H1 (cell line): ENCODE measurements at regions not wholly inside any gene's neighbourhood (a gene's known extent, or its start where the extent isn't known, plus 50 kb on each side); places are given as distances from the start of the nearest gene placed in this dataset.

Experiments used
- CTCF ChIA-PET: fragments of 300-600 bp; sonication (Branson Sonifier 250); formaldehyde crosslinking; loops from one replicate; lab custom pipeline; 2021; ENCODE audit not compliant: partially characterized antibody; lab: Charles Lee
- POLR2A ChIA-PET: fragments of 300-600 bp; sonication (Branson Sonifier 250); formaldehyde crosslinking; loops from one replicate; lab custom pipeline; 2021; ENCODE audit warnings: inconsistent platforms; ENCODE audit not compliant: partially characterized antibody; lab: Charles Lee
- DNase-seq, 2 experiments: peaks; one replicate each; pipeline versions ENCODE4 v3.0.0 to v3.0.0-alpha.2; 2010 to 2022; ENCODE audit warnings: low spot score in 2 of 2, low read depth in 1 of 2, mixed read lengths in 1 of 2
- FAIRE-seq: peaks from 2 replicates; lab custom pipeline; 2011; peaks lifted over from hg19 to GRCh38; lab: Jason Lieb, UNC
- H2AFZ ChIP-seq: 2 replicates; pipeline ENCODE4 v1.8.1; 2012; ENCODE audit warnings: low read length, inconsistent platforms
- H2AK5ac ChIP-seq: 2 replicates; pipeline ENCODE4 v1.6.1; 2013; ENCODE audit warnings: low read depth, low read length
- H2BK120ac ChIP-seq: replicated peaks from 2 replicates; pipeline ENCODE3; 2013; ENCODE audit warnings: low read depth, low read length, inconsistent platforms
- H2BK12ac ChIP-seq: 2 replicates; pipeline ENCODE4 v1.6.1; 2013; ENCODE audit warnings: low read depth, low read length
- H2BK15ac ChIP-seq: 2 replicates; pipeline ENCODE4 v1.6.1; 2013; ENCODE audit warnings: low read length
- H2BK20ac ChIP-seq: 2 replicates; pipeline ENCODE4 v1.6.1; 2013; ENCODE audit warnings: low read length
- H2BK5ac ChIP-seq: 2 replicates; pipeline ENCODE4 v1.6.1; 2013; ENCODE audit warnings: low read depth, low read length
- H3K14ac ChIP-seq: 2 replicates; pipeline ENCODE4 v1.6.1; 2013; ENCODE audit warnings: inconsistent platforms; ENCODE audit not compliant: insufficient read length
- H3K18ac ChIP-seq: 2 replicates; pipeline ENCODE4 v1.6.1; 2013; ENCODE audit warnings: low read length; ENCODE audit errors: extremely low read depth
- H3K23ac ChIP-seq: 2 replicates; pipeline ENCODE4 v1.6.1; 2013; ENCODE audit warnings: inconsistent platforms; ENCODE audit not compliant: insufficient read length
- H3K23me2 ChIP-seq: 2 replicates; pipeline ENCODE4 v1.6.1; 2013; ENCODE audit warnings: low read depth, low read length
- H3K27ac ChIP-seq: 2 replicates; pipeline ENCODE4 v1.6.1; 2011; ENCODE audit warnings: low read depth, low read length, inconsistent platforms
- H3K27me3 ChIP-seq, 4 experiments: replicated peaks in 1 of 4; 1 replicate in 1 of 4; 2 replicates in 3 of 4; pipeline versions ENCODE4 v1.6.1 to v1.8.1; 2011 to 2013; ENCODE audit warnings: low read length in 3 of 4, mild to moderate bottlenecking in 3 of 4, inconsistent platforms in 2 of 4, mixed read lengths in 2 of 4, moderate library complexity in 1 of 4; ENCODE audit not compliant: control insufficient read depth in 3 of 4, insufficient read depth in 3 of 4; ENCODE audit errors: extremely low read depth in 1 of 4
- H3K36me3 ChIP-seq, 4 experiments: 2 replicates each; pipeline versions ENCODE4 v1.6.1 to v1.8.1; 2011 to 2013; ENCODE audit warnings: mild to moderate bottlenecking in 4 of 4, low read length in 3 of 4, moderate library complexity in 2 of 4, control low read depth in 1 of 4, inconsistent platforms in 1 of 4; ENCODE audit not compliant: insufficient read depth in 4 of 4, control insufficient read depth in 2 of 4
- H3K4ac ChIP-seq: replicated peaks from 2 replicates; pipeline ENCODE3; 2013; ENCODE audit warnings: low read length, low read depth, mixed read lengths, inconsistent platforms; ENCODE audit not compliant: insufficient read length
- H3K4me1 ChIP-seq, 4 experiments: replicated peaks in 1 of 4; 1 replicate in 1 of 4; 2 replicates in 3 of 4; pipeline versions ENCODE4 v1.6.1 to v1.8.1; 2011 to 2013; ENCODE audit warnings: low read length in 3 of 4, inconsistent platforms in 2 of 4, mixed read lengths in 1 of 4; ENCODE audit not compliant: insufficient read depth in 4 of 4, control insufficient read depth in 3 of 4
- H3K4me2 ChIP-seq, 2 experiments: 2 replicates each; pipeline versions ENCODE4 v1.6.1 to v1.8.1; 2011 to 2013; ENCODE audit warnings: low read depth in 2 of 2, low read length in 2 of 2, control low read depth in 1 of 2, inconsistent platforms in 1 of 2, mild to moderate bottlenecking in 1 of 2; ENCODE audit not compliant: insufficient read depth in 1 of 2
- H3K4me3 ChIP-seq, 4 experiments: fragments of 200-600, 300-600 bp in 1 of 4; sonication (generic), shearing (Covaris generic), sonication (Bioruptor Twin) in 1 of 4; 2 replicates each; pipeline versions ENCODE4 v1.5.1 to v1.8.1; 2011 to 2016; ENCODE audit warnings: low read length in 4 of 4, low read depth in 3 of 4, control low read depth in 2 of 4, inconsistent platforms in 2 of 4, mild to moderate bottlenecking in 2 of 4, mixed read lengths in 1 of 4, moderate library complexity in 1 of 4; ENCODE audit not compliant: insufficient read depth in 2 of 4; ENCODE audit errors: extremely low read depth in 1 of 4
- H3K56ac ChIP-seq: replicated peaks from 2 replicates; pipeline ENCODE3; 2013; ENCODE audit warnings: low read depth, mild to moderate bottlenecking, mixed read lengths, low read length, inconsistent platforms; ENCODE audit not compliant: insufficient read length
- H3K79me1 ChIP-seq: 2 replicates; pipeline ENCODE4 v1.6.1; 2013; ENCODE audit warnings: low read depth, low read length, control low read depth
- H3K79me2 ChIP-seq, 2 experiments: 2 replicates each; pipeline versions ENCODE4 v1.6.1 to v1.8.1; 2012 to 2013; ENCODE audit warnings: low read length in 2 of 2, mild to moderate bottlenecking in 2 of 2, inconsistent platforms in 1 of 2; ENCODE audit not compliant: insufficient read depth in 2 of 2, control insufficient read depth in 1 of 2
- H3K9ac ChIP-seq, 4 experiments: replicated peaks in 1 of 4; 1 replicate in 1 of 4; 2 replicates in 3 of 4; pipeline versions ENCODE4 v1.6.1 to v1.8.1; 2011 to 2013; ENCODE audit warnings: low read depth in 3 of 4, low read length in 3 of 4, control low read depth in 2 of 4, mild to moderate bottlenecking in 2 of 4, moderate library complexity in 2 of 4, inconsistent platforms in 1 of 4; ENCODE audit errors: extremely low read depth in 1 of 4
- H3K9me3 ChIP-seq, 2 experiments: 2 replicates each; pipeline versions ENCODE4 v1.6.1 to v1.8.1; 2012 to 2013; ENCODE audit warnings: mild to moderate bottlenecking in 2 of 2, moderate library complexity in 2 of 2, control low read depth in 1 of 2, inconsistent platforms in 1 of 2, low read depth in 1 of 2, low read length in 1 of 2, mixed read lengths in 1 of 2; ENCODE audit not compliant: insufficient read depth in 2 of 2
- H4K20me1 ChIP-seq, 2 experiments: replicated peaks in 1 of 2; 2 replicates each; pipeline versions ENCODE3 to v1.8.1; 2011 to 2013; ENCODE audit warnings: inconsistent platforms in 2 of 2, low read length in 2 of 2, mild to moderate bottlenecking in 1 of 2; ENCODE audit not compliant: insufficient read depth in 2 of 2, control insufficient read depth in 1 of 2
- H4K5ac ChIP-seq: 2 replicates; pipeline ENCODE4 v1.6.1; 2013; ENCODE audit warnings: low read length, low read depth, mixed read lengths, inconsistent platforms; ENCODE audit not compliant: insufficient read length
- H4K8ac ChIP-seq: 2 replicates; pipeline ENCODE4 v1.8.0; 2013; ENCODE audit warnings: mild to moderate bottlenecking, moderate library complexity, low read length, inconsistent platforms; ENCODE audit not compliant: insufficient read depth; ENCODE audit errors: extremely low read depth
- H4K91ac ChIP-seq: replicated peaks from 2 replicates; pipeline ENCODE3; 2013; ENCODE audit warnings: low read length, mixed read lengths, inconsistent platforms; ENCODE audit not compliant: insufficient read length
- RNF2 ChIP-seq: fragments of 200-900, 300-1000 bp; sonication (generic); IDR thresholded peaks from 2 replicates; pipeline ENCODE4 v1.7.1; 2016; ENCODE audit warnings: borderline replicate concordance, low read depth, mild to moderate bottlenecking, antibody characterized with exemption, low read length; ENCODE audit not compliant: poor library complexity, severe bottlenecking; ENCODE audit errors: missing control alignments
- WGBS, 2 experiments: shearing (Covaris generic) in 1 of 2; methylation state at CpG; one replicate each; pipeline versions ENCODE4 v1.1.6 to v1.1.7; 2013 to 2015; ENCODE audit warnings: low lambda C conversion rate in 2 of 2, mixed read lengths in 2 of 2, inconsistent platforms in 1 of 2, low coverage in 1 of 2, missing lambda C conversion rate in 1 of 2; ENCODE audit not compliant: insufficient replicate concordance in 2 of 2, insufficient coverage in 1 of 2, insufficient read length in 1 of 2; ENCODE audit errors: extremely low coverage in 1 of 2, missing lambda C conversion rate in 1 of 2; 5-methylcytosine and 5-hydroxymethylcytosine counted together

GRCh38 chr1:199862047-199862446 is 165.5 kb upstream of the NR5A2 start:
- Histone ChIP-seq H2AK5ac (no peak overlapping the region), H4K5ac (no peak overlapping the region), H3K14ac (no peak overlapping the region), H2BK12ac (no peak overlapping the region), H2BK5ac (no peak overlapping the region), H3K27me3 (no peaks in the 10 kb centered on the region), H3K36me3 (no peaks in the 10 kb centered on the region; a peak in 1 of 8 replicates), H3K4ac (no peak overlapping the region), H3K79me2 (no peaks in the 10 kb centered on the region), H4K91ac (no peak overlapping the region), H2AFZ (no peak overlapping the region), H3K23me2 (no peaks in the 10 kb centered on the region), H3K9me3 (no peaks in the 10 kb centered on the region), H3K4me2 (no peak overlapping the region), H3K56ac (no peak overlapping the region), H2BK120ac (no peak overlapping the region), H2BK20ac (no peak overlapping the region), H3K4me1 (peaks cover 0 to 8% (median 4%) of the 10 kb centered on the region in 4 experiments; a peak in 3 of 7 replicates), H4K20me1 (no peaks in the 10 kb centered on the region), H3K9ac (no peak overlapping the region), H2BK15ac (no peak overlapping the region), H3K18ac (no peak overlapping the region), H4K8ac (no peak overlapping the region), H3K4me3 (no peak overlapping the region), H3K79me1 (no peaks in the 10 kb centered on the region), H3K23ac (no peak overlapping the region), H3K27ac (no peak overlapping the region)
- no peak for DNase-seq
- 90% methylated on average over 2 of the region's 2 CpGs; no CpG with 5 or more reads in 1 of the 2 experiments for WGBS, 2 experiments
- no peak for FAIRE-seq
- no peak for TF ChIP-seq RNF2
- ChIA-PET CTCF (no interaction called here), POLR2A (no interaction called here)
